Spleen (tissue), 11 donors: ENCODE measurements at regions not wholly inside any gene's neighbourhood (a gene's known extent, or its start where the extent isn't known, plus 50 kb on each side); places are given as distances from the start of the nearest gene placed in this dataset.

Experiments
- DNase-seq: peaks from one replicate; pipeline ENCODE4 v3.0.0-alpha.2; 2020
- H3K27ac ChIP-seq, 8 donors: fragments of 200-600 bp; sonication (generic) in 7 of 8; 1 replicate in 4 of 8; 2 replicates in 4 of 8; pipeline versions ENCODE4 v1.5.0 to v1.8.0; 2016 to 2021; ENCODE audit warnings: inconsistent platforms in 4 of 8, mild to moderate bottlenecking in 4 of 8, moderate library complexity in 1 of 8
- H3K27me3 ChIP-seq, 7 donors: fragments of 200-600 bp; sonication (generic) in 6 of 7; replicated peaks in 1 of 7; 1 replicate in 4 of 7; 2 replicates in 3 of 7; pipeline versions ENCODE4 v1.5.0 to v1.8.0; 2016 to 2021; ENCODE audit warnings: inconsistent platforms in 3 of 7, mild to moderate bottlenecking in 1 of 7
- H3K36me3 ChIP-seq, 6 donors: fragments of 200-600 bp; sonication (generic) in 5 of 6; 1 replicate in 4 of 6; 2 replicates in 2 of 6; pipeline versions ENCODE4 v1.5.0 to v1.8.0; 2016 to 2021; ENCODE audit warnings: inconsistent platforms in 2 of 6
- H3K4me1 ChIP-seq, 6 donors: fragments of 200-600 bp; sonication (generic) in 5 of 6; 1 replicate in 3 of 6; 2 replicates in 3 of 6; pipeline versions ENCODE4 v1.5.0 to v1.8.0; 2016 to 2021; ENCODE audit warnings: inconsistent platforms in 3 of 6
- H3K4me3 ChIP-seq, 8 donors: fragments of 200-600 bp; sonication (generic) in 7 of 8; 1 replicate in 4 of 8; 2 replicates in 4 of 8; pipeline versions ENCODE4 v1.5.0 to v1.8.0; 2016 to 2021; ENCODE audit warnings: inconsistent platforms in 4 of 8, mild to moderate bottlenecking in 4 of 8, moderate library complexity in 2 of 8
- H3K9me3 ChIP-seq, 8 donors: fragments of 200-600 bp; sonication (generic) in 7 of 8; 1 replicate in 4 of 8; 2 replicates in 4 of 8; pipeline versions ENCODE4 v1.5.0 to v1.8.0; 2016 to 2021; ENCODE audit warnings: inconsistent platforms in 4 of 8
- POLR2A ChIP-seq, 3 donors: fragments of 450-650 bp; IDR thresholded peaks; one replicate each; pipeline ENCODE4 v1.5.1; 2017; ENCODE audit warnings: antibody characterized with exemption in 3 of 3, mild to moderate bottlenecking in 1 of 3
- POLR2AphosphoS5 ChIP-seq, 3 donors: sonication (generic); formaldehyde crosslinking; IDR thresholded peaks; one replicate each; pipeline ENCODE4 v1.5.1; 2017; ENCODE audit warnings: antibody characterized with exemption in 3 of 3
- WGBS, 5 donors: extraction: QIAGEN DNeasy Blood & Tissue Kit in 3 of 5; methylation state at CpG; one replicate each; pipeline versions ENCODE4 v1.1.5 to v1.1.7; 2013 to 2018; 5-methylcytosine and 5-hydroxymethylcytosine counted together
- intact Hi-C: fragments of 100-400 bp; cut with DNase I; formaldehyde crosslinking; loops from one replicate; pipeline ENCODE4 v1.15.0; 2023; ENCODE audit warnings: low total_unique reads
- TF ChIP-seq, protein P1 (sequence below), 11 experiments: fragments of 200-600 bp in 7 of 11; fragments of 450-650 bp in 4 of 11; sonication (generic) in 4 of 11; IDR thresholded peaks in 8 of 11; conservative IDR thresholded peaks in 3 of 11; 1 replicate in 7 of 11; 2 replicates in 4 of 11; pipeline versions ENCODE4 v1.4.0 to v1.8.0; 2016 to 2021; ENCODE audit warnings: antibody characterized with exemption in 11 of 11, inconsistent platforms in 4 of 11, mild to moderate bottlenecking in 1 of 11
- donor health status: healthy with polysubstance abuse.
- donor health status: DM: no; HTN: no; CAD: no; lungs with moderate emphysema.
- donor health status: DM: no; HTN: no; CAD: no.
- donor health status: Bipolar disorder and iron deficiency.
- donor health status: healthy.
- donor health status: DM: no; HTN: no; CAD: no.
- donor health status: DM: yes; HTN: yes; CAD: no.

DNA sequence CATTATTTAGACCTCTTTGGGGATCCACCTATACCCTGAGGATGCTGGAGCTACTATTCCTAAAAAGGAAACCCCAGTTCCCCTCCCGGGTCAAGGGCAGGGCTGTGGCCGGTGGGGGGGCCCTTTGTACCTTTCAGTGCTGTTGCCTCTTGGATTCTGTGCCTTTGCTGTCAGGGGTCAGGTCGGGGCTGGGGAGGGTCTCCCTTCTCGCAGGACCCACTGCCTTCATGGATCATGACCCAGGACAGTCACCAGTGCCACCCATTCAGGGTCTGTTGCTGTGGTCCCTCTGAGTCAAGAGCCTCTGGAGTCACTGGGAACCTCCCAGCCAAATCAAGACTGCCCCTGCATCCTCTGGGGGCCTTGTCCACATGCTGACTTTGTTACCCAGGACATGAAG is 78.1 kb upstream of the CCND1 start:
- WGBS, 5 donors, result 69 to 90% (median 89%) methylated on average over 4 of the region's 4 CpGs
- no peaks in the 10 kb centered on the region for H3K36me3 ChIP-seq
- peaks cover 0 to 6% (median 0%) of the 10 kb centered on the region in 7 donors for H3K27me3 ChIP-seq
- intact Hi-C loops, result no loop called here
- no peaks in the 10 kb centered on the region for H3K4me1 ChIP-seq
- no peak for TF ChIP-seq POLR2AphosphoS5 (IDR thresholded peaks at IDR 0.05)
- no peak for DNase-seq
- no peak overlapping the region for H3K4me3 ChIP-seq
- peaks cover 0 to 5% (median 0%) of the 10 kb centered on the region in 8 donors for H3K9me3 ChIP-seq
- H3K27ac ChIP-seq, result no peak overlapping the region

DNA sequence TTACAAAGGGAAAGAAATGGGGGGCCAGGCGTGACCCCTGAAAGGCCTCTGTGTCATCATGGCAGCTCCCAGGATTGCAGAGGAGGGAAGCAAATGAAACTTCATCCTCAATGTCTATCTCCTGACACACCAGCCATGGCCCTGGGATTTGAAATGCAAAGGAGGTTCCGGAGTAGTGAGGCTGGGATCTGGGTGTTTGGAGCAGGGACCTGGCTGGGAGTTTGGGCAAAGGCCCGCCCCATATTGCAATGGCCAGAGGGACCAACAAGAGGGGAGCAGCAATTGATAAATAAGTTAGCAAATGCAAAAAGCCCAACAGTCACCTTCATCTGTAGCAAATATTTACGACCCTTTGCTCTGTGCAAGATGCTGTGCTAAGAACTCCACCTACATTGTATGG is 77.7 kb upstream of the CCND1 start:
- intact Hi-C loops, result no loop called here
- no peak for DNase-seq
- H3K4me1 ChIP-seq, result no peaks in the 10 kb centered on the region
- no peak overlapping the region for H3K27ac ChIP-seq
- H3K36me3 ChIP-seq, result no peaks in the 10 kb centered on the region
- no peak for TF ChIP-seq POLR2A (IDR thresholded peaks at IDR 0.05)
- no peak for TF ChIP-seq POLR2AphosphoS5 (IDR thresholded peaks at IDR 0.05)
- TF ChIP-seq, protein P1, sequence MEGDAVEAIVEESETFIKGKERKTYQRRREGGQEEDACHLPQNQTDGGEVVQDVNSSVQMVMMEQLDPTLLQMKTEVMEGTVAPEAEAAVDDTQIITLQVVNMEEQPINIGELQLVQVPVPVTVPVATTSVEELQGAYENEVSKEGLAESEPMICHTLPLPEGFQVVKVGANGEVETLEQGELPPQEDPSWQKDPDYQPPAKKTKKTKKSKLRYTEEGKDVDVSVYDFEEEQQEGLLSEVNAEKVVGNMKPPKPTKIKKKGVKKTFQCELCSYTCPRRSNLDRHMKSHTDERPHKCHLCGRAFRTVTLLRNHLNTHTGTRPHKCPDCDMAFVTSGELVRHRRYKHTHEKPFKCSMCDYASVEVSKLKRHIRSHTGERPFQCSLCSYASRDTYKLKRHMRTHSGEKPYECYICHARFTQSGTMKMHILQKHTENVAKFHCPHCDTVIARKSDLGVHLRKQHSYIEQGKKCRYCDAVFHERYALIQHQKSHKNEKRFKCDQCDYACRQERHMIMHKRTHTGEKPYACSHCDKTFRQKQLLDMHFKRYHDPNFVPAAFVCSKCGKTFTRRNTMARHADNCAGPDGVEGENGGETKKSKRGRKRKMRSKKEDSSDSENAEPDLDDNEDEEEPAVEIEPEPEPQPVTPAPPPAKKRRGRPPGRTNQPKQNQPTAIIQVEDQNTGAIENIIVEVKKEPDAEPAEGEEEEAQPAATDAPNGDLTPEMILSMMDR (IDR thresholded peaks at IDR 0.05 in 8 of 11, conservative IDR thresholded peaks at IDR 0.05 in 3 of 11), result no peak
- H3K4me3 ChIP-seq, result no peak overlapping the region
- peaks cover 0 to 5% (median 0%) of the 10 kb centered on the region in 8 donors for H3K9me3 ChIP-seq
- WGBS, 5 donors, result 92 to 96% (median 95%) methylated on average over 4 of the region's 4 CpGs
- peaks cover 0 to 6% (median 0%) of the 10 kb centered on the region in 7 donors for H3K27me3 ChIP-seq

DNA sequence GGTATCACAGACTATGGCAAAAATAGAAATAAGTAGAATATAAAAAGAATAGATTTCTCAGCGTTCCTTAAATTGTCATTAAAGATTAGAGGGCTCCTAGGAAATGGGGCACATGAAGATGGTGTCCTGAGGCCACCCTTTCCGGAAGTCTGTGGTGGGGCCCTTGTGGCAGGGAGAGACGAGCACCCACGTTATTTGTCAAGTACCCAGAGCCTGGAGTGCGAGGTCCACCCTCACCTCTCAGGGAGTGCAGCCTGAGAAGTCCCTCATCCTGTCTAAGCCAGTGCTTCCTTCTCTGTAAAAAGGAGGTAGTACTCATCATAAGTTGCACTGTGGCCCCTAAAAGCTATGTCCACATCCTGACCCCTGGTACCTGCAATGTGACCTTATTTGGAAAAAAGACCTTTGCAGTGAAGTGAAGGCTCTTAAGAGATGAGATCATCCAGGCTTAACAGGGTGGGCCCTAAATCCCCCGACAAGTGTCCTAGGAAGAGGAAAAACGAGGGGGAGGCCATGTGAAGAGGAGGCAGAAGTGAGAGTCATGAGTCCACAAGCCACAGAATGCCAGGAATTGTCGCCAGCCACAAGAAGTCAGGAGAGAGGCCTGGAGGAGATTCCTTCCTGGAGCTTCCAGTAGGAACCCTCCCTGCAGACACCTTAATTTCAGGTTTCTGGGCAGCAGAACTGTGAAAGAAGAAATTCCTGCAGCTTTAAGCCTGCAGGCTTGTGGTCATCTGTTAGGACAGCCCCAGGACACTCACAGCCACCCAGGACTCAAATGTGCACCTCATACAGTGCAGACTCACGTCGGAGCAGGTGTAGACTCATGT is 76.8 kb upstream of the CCND1 start:
- no peak for TF ChIP-seq POLR2A (IDR thresholded peaks at IDR 0.05)
- TF ChIP-seq, protein P1 (IDR thresholded peaks at IDR 0.05 in 8 of 11, conservative IDR thresholded peaks at IDR 0.05 in 3 of 11), result no peak
- no peak for TF ChIP-seq POLR2AphosphoS5 (IDR thresholded peaks at IDR 0.05)
- H3K27ac ChIP-seq, result no peak overlapping the region
- WGBS, 5 donors, result 74 to 86% (median 77%) methylated on average over 10 of the region's 10 CpGs
- no peaks in the 10 kb centered on the region for H3K4me1 ChIP-seq
- no peaks in the 10 kb centered on the region for H3K36me3 ChIP-seq
- peaks cover 0 to 5% (median 0%) of the 10 kb centered on the region in 8 donors for H3K9me3 ChIP-seq
- intact Hi-C loops, result no loop called here
- H3K27me3 ChIP-seq, result peaks cover 0 to 2% (median 0%) of the 10 kb centered on the region in 7 donors
- no peak for DNase-seq
- H3K4me3 ChIP-seq, result no peak overlapping the region

DNA sequence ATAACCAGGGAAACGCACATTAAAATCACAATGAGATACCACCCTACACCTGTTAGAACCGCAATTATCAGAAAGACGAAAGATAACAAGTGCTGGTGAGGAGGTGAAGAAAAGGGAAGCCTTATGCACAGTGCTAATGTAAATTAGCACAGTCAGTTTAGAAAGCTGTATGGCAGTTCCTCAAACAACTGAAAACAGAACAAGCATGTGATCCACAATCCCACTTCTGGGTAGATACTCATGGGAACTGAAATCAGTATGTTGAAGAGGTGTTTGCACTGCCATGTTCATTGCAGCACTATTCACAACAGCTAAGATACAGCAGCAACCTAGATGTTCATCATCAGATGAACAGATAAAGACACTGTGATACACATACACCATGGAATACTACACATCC is 75.0 kb upstream of the CCND1 start:
- H3K27ac ChIP-seq, result no peak overlapping the region
- intact Hi-C loops, result no loop called here
- no peak for DNase-seq

More for the DNA sequence above, 75.0 kb upstream of the CCND1 start:
- H3K27me3 ChIP-seq, result peaks cover 0 to 6% (median 0%) of the 10 kb centered on the region in 7 donors
- peaks cover 0 to 5% (median 0%) of the 10 kb centered on the region in 8 donors for H3K9me3 ChIP-seq
- H3K36me3 ChIP-seq, result no peaks in the 10 kb centered on the region
- H3K4me1 ChIP-seq, result no peaks in the 10 kb centered on the region
- 89 to 95% (median 94%) methylated on average over 3 of the region's 3 CpGs for WGBS, 5 donors
- TF ChIP-seq, protein P1 (IDR thresholded peaks at IDR 0.05 in 8 of 11, conservative IDR thresholded peaks at IDR 0.05 in 3 of 11), result no peak
- no peak for TF ChIP-seq POLR2AphosphoS5 (IDR thresholded peaks at IDR 0.05)
- TF ChIP-seq POLR2A (IDR thresholded peaks at IDR 0.05), result no peak
- no peak overlapping the region for H3K4me3 ChIP-seq
